HL-60/S4 treated with phorbol 12-myristate 13-acetate at 8.2 ng/mL for 4 days and 3 days (cell line): ENCODE measurements at regions not wholly inside any gene's neighbourhood (a gene's known extent, or its start where the extent isn't known, plus 50 kb on each side); places are given as distances from the start of the nearest gene placed in this dataset.
"Not testable (repeated sequence)": the region's sequence is repeated elsewhere in the genome, so short reads cannot be mapped to it uniquely, and the experiment has no call there.

Experiments used
- in situ Hi-C: fragments of 300-500 bp; cut with MboI; formaldehyde crosslinking; loops from 2 replicates; pipeline ENCODE4 v1.15.0; 2022; ENCODE audit warnings: low sequenced_read_pairs

DNA sequence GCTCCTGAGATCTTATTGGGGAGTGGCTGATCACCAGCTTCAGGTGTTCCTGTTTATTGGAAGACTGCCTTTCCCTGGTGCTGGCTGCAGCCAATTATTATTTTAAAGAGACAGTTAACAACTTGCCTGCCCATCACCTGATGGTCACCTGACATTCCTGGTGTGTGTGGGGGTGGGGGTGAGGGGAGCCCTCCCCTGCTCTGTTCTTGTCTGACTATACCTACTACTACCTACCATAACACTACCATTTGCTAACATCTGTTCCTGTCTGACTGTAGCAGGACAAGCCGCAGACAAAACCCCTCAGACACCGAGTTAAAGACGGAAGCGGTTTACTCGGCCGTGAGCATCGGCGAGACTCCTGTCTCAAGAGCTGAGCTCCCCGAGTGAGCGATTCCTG is 54.9 kb upstream of the NBPF3 start:
- in situ Hi-C loops: no loop called here

DNA sequence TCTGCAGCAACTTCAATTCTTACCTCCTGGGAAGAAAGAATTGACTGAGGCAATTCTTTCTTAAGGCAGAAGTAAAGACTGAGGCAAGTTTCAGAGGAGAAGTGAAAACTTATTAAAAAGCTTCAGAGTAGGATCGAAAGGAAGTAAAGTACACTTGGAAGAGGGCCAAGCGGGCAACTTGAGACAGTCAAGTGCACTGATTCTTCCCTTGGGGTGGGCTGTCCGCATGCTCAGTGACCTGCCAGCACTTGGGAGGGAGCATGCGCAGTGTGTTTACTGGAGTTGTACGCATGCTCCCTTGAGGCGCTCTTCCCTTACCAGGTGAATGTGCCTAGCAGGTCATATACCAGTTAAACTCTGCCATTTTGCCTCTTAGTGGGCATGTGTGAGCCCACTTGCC is 55.3 kb upstream of the NBPF3 start:
- in situ Hi-C loops: no loop called here

DNA sequence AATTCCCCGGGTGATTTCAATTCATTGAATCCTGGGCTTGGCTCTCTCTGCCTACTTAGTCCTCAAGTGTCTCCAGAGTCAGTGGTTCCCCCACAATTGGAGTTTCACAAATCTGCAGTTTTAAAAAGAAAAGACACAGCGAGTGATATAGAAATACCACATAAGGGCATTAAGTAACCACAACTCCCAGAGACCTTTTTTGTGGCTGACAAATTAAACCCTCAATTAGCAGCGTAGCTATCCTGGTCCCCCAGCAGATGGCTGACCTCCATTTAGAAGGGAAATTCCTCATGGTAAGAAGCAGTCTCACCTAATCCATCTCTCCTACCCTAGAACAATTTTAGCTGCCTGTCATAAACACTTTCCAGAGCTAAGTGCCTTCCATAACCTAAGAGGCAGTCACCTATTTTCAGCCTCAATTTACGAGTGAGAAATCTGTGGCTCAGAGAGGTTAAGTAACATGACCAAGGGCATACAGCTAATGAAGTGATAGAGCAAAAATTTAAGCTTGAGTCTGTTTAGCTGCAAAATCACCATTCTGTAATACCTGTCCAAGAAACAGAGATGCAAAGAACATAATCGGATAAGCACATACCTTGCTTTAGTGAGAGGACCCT is 56.0 kb upstream of the NBPF3 start:
- in situ Hi-C loops: no loop called here

DNA sequence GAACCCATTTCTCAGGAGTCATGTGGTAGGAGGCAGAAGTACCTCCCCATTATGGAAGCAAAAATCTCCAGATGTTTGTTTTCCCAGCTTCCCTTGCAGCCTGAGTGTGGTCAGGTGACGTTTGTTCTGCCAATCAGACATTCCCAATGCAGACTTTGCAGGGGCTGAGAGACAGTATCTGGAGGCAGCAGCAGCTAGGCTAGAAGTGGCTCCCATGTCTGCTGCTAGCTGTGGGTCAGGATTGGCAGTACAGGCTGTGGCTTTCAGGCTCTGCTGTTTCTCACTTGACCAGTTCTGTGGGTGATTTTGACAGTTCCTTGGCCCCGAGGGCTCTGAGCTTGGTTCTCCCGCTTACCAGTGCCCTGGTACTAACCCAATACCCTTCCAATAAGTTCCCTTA is 58.6 kb upstream of the NBPF3 start:
- in situ Hi-C loops: no loop called here

DNA sequence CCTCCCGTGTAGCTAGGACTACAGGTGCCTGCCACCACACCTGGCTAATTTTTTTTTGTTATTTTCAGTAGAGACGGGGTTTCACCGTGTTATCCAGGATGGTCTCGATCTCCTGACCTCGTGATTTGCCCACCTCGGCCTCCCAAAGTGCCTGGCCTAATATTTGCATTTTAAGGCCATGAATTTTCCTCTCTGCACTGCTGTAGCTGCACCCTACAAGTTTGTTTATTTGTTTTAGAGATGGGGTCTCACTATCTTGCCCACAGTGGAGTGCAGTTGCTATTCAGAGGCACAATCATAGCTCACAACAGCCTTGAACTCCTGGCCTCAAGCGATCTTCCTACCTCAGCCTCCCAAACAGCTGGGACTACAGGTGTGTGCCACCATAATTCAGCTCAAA is 59.8 kb upstream of the NBPF3 start:
- in situ Hi-C loops: not testable (repeated sequence)

DNA sequence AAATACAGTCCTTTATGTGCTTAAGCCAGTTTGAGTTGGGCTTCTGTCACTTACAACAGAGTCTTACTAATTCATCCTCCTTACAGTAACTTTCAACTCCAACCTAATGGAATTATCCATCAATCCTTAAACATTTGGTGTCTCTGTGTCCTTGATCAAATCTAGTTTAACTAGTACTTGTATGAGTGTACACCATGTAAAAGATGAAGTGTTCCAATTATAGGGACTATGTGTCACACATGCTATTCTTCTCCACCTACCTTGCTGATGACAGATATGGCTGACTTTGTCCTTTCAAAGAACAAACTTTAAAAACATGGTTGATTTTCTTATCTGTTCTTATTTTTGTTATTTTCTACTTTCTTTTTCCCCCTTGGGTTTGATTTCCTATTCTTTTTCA is 60.4 kb upstream of the NBPF3 start:
- in situ Hi-C loops: no loop called here

DNA sequence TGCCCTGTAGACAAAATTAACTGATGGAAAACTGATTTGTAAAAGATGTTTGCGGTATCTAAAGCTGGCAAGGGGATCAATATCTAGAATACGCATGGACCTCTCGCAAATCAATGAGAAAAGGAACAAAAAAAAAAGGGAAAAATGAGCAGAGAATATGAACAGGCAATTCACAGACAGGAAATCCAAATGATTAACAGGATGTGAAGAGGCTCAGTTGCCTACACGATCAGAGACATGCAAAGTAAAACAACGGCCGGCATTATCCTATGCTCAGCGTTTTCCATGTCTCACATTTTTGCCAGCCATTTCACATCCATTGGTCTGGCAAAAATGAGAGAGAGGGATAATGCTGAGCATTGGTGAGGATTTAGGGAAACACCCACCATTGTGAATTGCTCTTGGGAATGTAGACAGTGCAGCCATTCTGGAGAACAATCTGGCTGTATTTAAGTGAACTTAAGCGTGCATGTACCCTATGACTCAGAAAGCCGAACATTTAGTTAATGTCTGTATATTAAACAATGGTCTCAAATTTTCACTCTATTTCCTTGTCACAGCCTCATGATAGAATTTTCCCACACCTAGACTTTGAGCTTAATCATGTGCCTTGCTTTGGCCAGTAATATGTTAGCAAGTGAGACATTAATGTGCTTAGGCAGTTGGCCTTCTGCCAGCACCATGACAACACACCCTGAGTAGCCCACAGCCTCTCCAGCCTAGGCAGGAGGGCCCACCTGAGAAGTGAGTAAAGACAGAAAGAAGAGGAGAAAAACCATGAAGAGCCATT is 61.0 kb upstream of the NBPF3 start:
- in situ Hi-C loops: no loop called here

DNA sequence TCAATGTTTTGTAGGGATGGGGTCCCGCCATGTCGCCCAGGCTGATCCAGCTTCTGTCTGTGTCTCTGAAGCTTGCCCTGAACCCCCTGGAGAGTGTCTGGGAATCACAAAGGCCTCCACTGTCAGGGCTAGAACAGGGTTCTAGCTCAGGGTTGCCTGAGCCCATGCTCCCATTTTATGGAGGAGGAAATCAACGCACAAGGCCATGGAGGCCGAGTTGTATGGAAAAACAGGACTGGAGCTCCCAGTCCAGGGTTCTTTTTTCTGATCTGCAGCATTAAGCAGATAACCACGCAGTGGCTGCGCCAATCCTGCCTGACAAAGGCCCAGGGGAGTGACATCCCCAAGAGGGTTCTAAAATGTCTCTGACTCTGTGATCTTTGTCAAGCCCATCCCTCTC is 67.6 kb upstream of the NBPF3 start:
- in situ Hi-C loops: no loop called here

DNA sequence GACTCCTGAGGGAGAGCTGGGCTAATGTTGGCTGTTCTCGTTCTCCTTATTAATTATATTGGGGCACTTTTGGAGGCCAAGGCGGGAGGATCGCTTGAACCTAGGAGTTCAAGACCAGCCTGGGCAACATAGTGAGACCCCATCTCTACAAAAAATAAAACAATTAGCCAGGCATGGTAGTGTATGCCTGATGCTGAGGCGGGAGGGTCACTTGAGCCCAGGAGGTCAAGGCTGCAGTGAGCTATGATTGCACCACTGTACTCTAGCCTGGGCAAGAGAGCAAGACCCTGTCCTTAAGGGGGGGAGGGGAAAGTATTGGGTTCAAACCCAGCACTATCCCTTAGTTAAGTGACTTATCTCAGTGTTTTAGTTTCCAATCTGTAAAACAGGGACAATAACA is 70.0 kb upstream of the NBPF3 start:
- in situ Hi-C loops: loop anchor here (5.0 kb wide), 1 partner anchor 138 kb away; no protein-coding TSS in a partner anchor

DNA sequence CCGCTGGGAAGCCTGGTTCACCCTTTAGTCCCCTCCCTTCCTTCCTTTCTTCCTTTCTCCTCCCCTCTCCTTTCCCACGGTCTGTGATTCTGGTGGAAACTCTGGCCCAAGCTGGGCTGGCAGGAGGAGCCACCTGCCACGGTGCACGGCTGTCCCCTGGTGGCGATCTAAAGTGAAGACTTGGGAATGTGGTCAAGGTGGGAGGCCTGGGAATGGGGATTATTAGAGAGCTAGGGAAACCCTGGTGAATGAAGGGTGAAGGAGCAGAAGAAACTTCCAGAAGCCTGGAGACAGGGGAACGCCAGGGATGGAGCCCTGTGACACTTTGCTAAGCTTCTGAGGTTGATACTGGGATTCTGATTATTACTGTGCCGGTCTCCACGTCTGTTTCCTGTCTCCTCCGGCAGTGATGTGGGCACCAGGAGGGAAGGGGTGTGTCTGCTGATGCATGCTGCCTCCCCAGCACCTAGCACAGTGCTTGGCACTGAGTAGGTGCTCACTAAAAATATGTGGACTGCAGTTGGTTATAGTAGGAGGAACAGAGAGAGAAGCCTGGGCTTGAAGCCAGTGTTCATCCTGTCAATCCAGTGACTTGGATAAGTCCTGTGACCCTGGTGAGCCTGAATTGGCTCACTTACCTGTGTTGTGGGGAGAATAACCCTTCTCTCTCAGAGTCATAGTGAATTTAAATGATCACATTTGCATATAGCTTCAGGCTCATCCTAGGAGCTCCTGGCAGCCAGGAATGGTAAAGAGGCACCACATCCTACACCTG is 71.2 kb upstream of the NBPF3 start:
- in situ Hi-C loops: loop anchor here (5.0 kb wide), 1 partner anchor 136 kb away; no protein-coding TSS in a partner anchor

DNA sequence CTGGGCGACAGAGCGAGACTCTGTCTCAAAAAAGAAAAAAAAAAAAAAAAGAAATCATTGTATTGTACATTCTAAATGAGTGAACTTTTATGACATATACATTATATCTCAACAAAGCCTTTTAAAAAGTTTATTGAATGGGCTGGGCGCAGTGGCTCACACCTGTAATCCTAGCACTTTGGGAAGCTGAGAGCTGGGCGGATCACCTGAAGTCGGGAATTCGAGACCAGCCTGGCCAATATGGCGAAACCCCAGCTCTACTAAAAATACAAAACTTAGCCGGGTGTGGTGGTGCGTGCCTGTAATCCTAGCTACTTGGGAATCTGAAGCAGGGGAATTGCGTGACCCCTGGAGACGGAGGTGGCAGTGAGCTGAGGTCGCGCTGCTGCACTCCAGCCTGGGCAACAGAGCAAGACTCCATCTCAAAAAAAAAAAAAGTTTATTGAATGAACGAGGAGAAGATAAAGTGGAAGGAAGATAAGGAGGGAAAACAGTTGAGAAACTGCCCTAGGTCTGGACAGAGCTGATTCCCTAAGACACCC is 71.9 kb upstream of the NBPF3 start:
- in situ Hi-C loops: loop anchor here (5.0 kb wide), 1 partner anchor 136 kb away; no protein-coding TSS in a partner anchor

DNA sequence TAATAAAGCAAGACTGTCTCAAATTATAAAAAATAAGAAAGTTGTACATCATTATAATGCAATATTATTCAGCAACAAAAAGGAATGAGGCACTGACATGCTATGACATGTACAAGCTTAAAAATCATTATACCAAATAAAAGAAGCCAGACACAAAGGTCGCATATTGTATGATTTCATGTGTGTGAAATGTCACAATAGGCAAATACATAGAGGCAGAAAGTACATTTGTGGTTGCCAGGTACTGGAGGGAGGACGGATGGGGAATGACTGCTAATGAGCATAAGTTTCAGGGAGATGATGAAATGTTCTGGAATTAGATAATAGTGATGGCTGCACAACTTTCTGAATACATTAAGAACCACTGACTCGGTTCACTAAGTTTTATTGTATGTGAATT is 73.6 kb upstream of the NBPF3 start:
- in situ Hi-C loops: loop anchor here (5.0 kb wide), 1 partner anchor 134 kb away; no protein-coding TSS in a partner anchor

DNA sequence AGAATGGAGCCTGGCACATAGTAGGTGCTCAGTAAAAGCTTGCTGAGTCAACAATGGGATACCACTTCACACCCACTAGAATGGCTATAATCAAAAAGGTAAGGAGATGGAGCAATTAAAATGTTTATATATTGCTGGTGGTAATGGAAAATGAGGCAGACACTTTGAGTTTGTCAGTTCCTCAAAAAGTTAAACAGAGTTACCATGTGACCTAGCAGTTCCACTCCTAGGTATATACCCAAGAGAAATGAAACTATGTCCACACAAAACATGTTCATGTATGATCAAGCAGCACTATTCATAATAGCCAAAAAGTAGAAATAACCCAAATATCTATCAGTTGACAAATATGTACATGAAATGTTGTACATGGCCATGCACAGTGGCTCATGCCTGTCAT is 74.8 kb upstream of the ECE1 start:
- in situ Hi-C loops: loop anchor here (5.0 kb wide), 1 partner anchor 133 kb away; no protein-coding TSS in a partner anchor

DNA sequence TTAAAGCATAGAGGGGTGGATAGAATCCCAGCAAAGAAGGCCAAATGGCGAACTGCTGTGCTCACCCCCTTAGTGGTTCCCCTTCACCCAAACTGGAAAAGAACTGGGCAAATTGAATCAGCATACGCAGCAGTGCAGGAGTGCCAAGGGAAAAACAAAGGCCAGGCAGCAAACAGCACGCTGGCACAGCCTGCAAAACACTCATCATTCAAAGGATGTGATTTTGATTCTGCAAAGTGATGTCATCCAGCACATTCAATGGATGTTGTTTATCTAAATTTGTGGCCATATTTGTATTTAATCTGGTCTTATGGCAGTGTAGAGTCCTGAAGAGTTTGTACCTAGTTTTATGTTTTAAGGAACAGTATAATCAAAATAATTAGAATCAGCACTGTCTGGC is 71.8 kb upstream of the ECE1 start:
- in situ Hi-C loops: no loop called here

DNA sequence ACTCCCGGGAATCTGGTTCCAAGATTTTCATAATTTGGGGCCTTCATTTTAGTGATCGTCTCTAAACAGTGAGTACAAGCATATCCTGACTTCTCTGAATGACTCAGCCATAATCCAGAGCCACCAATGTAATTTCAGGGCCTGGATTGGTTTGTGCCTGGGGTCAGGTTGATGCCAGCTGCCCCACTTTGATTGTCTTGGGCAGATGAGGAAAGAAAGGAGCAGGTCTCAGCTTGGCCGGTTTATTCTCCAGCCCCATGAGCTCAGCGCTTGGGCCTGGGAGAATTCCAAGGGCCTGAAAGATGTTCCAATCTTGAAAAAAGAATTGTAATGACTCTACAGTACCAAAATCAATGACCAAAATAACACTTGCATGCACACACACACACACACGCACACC is 71.2 kb upstream of the ECE1 start:
- in situ Hi-C loops: no loop called here

DNA sequence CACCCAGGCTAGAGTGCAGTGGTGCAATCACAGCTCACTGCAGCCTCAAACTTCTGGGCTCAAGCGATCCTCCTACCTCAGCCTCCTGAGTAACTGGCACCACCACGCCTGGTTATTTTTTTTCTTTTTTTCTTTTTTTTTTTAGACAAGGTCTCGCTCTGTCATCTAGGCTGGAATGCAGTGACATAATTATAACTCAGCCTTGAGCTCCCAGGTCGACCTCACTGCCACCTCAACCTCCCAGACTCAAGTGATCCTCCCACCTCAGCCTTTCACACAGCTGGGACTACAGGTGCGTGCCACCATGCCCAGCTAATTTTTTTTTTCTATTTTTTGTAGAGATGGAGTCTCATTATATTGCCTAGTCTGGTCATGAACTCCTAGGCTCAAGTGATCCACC is 66.9 kb upstream of the ECE1 start:
- in situ Hi-C loops: no loop called here

DNA sequence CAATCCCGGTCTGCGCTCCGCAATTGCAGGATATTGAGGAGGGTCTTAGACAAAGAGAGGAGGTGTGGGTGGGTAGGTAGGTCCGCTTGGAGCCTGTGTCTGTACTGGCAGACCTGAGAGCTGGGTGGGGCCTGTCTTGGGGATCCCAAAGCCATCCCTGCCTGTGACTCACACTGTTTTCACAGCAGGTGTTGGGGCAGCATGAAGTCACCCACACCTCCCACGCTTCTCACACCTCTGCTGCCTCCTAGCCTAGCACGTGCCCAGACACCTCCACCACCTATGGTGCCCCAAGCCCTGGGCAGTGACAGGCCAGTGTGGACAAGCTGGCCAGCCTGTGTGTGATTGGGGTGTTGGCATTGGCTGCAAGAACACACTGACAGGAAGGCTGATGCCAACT is 65.7 kb upstream of the ECE1 start:
- in situ Hi-C loops: no loop called here

DNA sequence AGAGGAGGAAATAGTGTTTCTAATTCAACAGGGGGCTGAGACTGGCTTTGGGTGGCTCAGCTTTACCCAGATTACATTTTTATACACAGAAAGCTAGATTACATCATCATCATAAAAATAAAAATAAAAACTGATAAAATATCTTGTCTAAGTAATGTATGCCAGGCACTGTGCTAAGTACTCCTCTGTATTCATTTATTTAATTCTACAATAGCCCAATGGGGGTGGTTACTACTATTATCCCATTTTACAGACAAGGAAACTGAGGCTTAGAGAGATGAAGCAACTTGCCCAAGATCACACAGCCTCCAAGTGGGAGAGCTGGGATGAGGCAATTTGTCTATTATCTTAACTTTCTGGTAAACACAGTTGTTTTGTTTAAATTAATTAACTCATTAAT is 62.3 kb upstream of the ECE1 start:
- in situ Hi-C loops: no loop called here

DNA sequence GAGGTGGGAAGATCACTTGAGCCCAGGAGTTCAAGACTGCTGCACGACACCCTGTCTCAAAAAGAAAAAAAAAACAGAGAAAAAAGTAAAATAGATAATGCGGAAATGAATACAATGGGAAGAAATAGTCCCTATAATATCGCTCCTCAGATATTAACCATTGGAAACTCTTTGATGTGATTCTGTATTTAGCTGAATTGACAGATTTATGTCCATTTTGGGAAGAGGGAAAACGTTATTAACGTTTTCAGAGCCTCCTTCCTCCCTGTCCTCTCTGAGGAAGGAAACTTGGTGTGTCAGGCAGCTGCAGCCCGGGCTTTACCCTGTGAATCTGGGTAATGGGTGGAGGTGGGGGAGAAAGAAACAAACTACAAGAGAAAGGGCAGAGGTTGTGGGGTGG is 61.6 kb upstream of the ECE1 start:
- in situ Hi-C loops: no loop called here

DNA sequence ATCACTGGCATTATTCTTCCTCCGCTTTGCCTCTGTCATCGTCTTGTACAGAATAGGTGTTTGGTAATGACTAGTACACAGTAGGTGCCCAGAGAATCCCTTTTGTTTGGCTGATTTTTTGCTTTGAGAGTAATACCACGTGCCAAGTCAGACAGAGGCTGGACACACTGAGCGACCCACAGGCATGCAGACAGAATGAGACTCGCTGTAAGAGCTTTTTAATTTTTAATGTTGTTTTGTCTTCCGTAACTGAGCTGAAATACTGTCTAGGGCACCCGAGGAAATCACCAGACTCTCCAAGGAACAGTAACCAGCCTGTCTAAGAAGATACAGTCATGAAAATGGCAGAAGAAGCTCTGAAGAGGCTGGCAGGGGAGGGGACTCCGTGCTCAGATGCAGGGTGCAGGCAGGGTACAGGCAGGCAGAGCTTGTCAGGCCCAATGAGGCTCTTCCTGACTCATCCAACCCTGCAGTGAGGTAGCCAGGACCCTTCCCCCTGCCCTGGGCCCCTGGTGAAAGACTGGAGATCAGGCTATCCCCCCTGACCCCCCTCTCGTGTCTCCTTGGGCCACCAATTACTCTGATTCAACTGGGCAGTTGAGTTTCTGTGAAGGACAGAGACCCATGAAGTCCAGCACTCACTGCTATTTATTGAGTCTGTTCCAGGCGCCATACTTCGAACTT is 60.1 kb upstream of the ECE1 start:
- in situ Hi-C loops: no loop called here

DNA sequence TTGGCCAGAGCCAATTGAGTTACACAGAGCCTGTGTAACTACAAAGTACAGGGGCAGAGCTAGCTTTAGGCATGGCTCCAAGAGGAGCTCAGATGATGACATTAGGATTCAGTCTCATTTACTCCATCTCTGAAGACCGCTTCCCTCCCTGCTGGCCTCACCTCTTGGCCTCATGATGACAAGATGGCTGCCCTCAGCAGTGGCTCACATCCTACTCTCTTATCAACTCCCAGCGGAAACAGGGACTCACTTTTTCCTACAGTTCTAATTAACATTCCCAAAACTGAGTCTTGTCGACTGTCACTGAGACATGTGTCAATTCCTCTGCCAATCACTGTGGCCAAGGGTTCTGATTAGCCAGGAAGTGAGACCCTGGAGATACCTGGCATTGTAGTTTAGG is 59.4 kb upstream of the ECE1 start:
- in situ Hi-C loops: no loop called here
